ENCODE measurements at regions not wholly inside any gene's neighbourhood (a gene's known extent, or its start where the extent isn't known, plus 50 kb on each side); places are given as distances from the start of the nearest gene placed in this dataset.

DNA sequence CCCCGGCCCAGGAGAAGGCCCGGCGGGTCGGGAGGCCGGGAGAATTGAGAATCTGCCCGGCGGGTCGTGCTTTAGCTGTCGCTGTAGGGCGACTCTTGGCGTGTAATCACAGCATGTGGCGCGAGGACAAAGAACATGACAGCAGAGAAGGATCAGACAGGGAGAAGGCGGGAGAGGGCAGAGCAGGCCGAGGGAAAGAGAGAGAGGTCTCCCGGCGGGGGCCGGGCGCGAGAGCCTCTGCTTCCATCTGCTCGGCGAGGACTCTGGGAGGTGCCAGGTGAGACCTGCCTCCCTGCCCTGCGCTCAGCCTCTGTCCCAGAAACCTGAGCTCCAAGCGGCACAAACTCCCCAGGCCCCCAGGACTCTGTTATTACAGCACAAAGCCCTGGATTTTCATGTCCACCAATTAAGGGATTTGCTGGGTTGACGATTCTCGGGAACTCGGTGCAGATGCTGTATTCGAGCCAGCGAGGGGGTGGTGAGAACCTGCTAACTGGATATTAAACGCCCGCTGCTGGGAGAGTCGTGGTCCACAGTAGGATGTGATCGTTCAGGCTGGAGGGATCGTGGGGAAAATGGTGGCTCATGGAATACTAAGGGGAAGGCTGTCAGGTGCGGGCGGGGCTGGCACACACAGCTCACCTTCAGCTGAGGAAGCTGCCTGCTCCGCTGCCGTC, 172.0 kb upstream of the CIBAR2 start:
- Histone ChIP-seq H3K27me3 (ENCODE audit: control insufficient read depth in 3 of 3, insufficient read depth in 3 of 3, low read length in 2 of 3) (no peaks in the 10 kb centered on the region), H3K9ac (ENCODE audit: insufficient read depth in 1 of 2, low read length in 2 of 2) (no peak overlapping the region), H3K4me1 (ENCODE audit: control insufficient read depth in 5 of 5, insufficient read depth in 5 of 5, low read length in 5 of 5) (peaks cover 0 to 91% (median 29%) of the 10 kb centered on the region in 5 donors), H3K4me3 (no peak overlapping the region), H3K27ac (ENCODE audit: low read depth in 1 of 2, low read length in 1 of 2) (no peak overlapping the region), H3K36me3 (ENCODE audit: control insufficient read depth in 4 of 4, insufficient read depth in 4 of 4, low read length in 4 of 4) (no peaks in the 10 kb centered on the region), H3K9me3 (ENCODE audit: control insufficient read depth in 4 of 4, insufficient read depth in 3 of 4, low read length in 3 of 4) (no peaks in the 10 kb centered on the region)
- 82 to 91% methylated on average over 38 of the region's 38 CpGs for WGBS, 2 donors
- DNase-seq (peak; percentile 54 to 66 (median 61)), ATAC-seq (ENCODE audit: insufficient read depth, low FRiP score) (no peak)
- TF ChIP-seq, protein P1, sequence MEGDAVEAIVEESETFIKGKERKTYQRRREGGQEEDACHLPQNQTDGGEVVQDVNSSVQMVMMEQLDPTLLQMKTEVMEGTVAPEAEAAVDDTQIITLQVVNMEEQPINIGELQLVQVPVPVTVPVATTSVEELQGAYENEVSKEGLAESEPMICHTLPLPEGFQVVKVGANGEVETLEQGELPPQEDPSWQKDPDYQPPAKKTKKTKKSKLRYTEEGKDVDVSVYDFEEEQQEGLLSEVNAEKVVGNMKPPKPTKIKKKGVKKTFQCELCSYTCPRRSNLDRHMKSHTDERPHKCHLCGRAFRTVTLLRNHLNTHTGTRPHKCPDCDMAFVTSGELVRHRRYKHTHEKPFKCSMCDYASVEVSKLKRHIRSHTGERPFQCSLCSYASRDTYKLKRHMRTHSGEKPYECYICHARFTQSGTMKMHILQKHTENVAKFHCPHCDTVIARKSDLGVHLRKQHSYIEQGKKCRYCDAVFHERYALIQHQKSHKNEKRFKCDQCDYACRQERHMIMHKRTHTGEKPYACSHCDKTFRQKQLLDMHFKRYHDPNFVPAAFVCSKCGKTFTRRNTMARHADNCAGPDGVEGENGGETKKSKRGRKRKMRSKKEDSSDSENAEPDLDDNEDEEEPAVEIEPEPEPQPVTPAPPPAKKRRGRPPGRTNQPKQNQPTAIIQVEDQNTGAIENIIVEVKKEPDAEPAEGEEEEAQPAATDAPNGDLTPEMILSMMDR (IDR thresholded peaks at IDR 0.05; ENCODE audit: control extremely low read depth, extremely low read depth) = no peak

DNA sequence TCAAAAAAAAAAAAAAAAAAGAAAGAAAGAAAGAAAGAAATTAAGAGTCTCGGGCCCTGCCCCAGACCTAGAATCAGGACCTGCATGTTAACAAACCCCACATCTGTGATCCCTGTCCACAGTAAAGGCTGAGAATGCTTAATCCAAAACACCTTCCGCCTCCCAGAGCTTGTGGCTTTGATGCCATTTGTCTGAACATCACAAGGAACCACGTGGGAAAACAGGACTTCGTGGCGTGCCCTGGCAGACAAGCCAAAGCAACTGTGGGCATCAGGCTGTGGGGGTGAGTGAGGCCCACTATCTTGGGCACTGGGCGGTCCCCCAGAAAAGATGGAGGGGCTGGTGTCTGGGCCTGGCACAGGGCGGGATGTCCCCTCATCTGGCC, 173.4 kb upstream of the CIBAR2 start:
- Histone ChIP-seq H3K9me3 (ENCODE audit: control insufficient read depth in 4 of 4, insufficient read depth in 3 of 4, low read length in 3 of 4) (no peaks in the 10 kb centered on the region), H3K27ac (ENCODE audit: low read depth in 1 of 2, low read length in 1 of 2) (no peak overlapping the region), H3K4me3 (no peak overlapping the region), H3K27me3 (ENCODE audit: control insufficient read depth in 3 of 3, insufficient read depth in 3 of 3, low read length in 2 of 3) (no peaks in the 10 kb centered on the region), H3K9ac (ENCODE audit: insufficient read depth in 1 of 2, low read length in 2 of 2) (no peak overlapping the region), H3K4me1 (ENCODE audit: control insufficient read depth in 5 of 5, insufficient read depth in 5 of 5, low read length in 5 of 5) (peaks cover 0 to 91% (median 31%) of the 10 kb centered on the region in 5 donors), H3K36me3 (ENCODE audit: control insufficient read depth in 4 of 4, insufficient read depth in 4 of 4, low read length in 4 of 4) (no peaks in the 10 kb centered on the region)
- ATAC-seq (ENCODE audit: insufficient read depth, low FRiP score) (no peak), DNase-seq (no peak)
- 75 to 79% methylated on average over 7 of the region's 7 CpGs for WGBS, 2 donors
- TF ChIP-seq, protein P1 (IDR thresholded peaks at IDR 0.05; ENCODE audit: control extremely low read depth, extremely low read depth) = no peak

DNA sequence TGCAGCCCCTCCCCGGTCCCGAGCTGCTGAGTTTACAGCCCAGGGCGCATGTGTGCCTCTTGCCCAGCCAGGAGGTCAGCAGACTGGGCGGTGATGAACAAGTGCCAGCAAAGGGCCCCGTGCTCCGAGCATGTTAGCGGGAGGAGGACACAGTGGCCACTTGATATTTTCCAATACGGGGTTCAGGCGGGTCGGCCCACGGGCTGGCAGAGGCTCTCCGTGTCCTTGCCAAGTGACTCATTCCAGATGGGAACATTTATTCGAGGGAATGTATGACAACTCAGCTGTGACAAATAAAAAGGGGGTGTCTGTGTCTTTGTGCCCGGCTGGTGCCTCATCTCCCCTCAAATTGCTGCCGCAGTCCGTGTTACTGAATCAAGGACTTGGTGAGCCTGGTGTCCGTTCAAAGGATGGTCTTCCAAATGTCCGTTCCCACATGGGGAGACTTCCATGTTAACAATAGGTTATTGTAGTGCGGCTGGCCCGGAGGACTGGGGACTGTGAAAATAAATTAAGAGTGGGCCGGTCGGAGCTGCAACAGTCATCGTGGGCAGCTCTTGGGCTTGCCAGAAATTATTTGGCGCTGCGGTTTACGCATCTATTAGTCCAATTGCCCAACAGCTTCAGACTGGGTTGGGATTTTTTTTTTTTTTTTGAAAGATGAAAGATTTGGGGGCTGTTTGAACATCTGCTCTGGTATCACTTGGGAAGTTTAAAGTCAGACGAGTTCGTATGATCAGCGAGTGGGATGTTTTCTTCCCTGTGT, 174.0 kb upstream of the CIBAR2 start:
- no peak overlapping the region for H3K4me3 ChIP-seq
- DNase-seq (peak; percentile 69 to 88 (median 87)), ATAC-seq (ENCODE audit: insufficient read depth, low FRiP score) (no peak)
- TF ChIP-seq, protein P1 (IDR thresholded peaks at IDR 0.05; ENCODE audit: control extremely low read depth, extremely low read depth) = no peak
- peaks cover 0 to 91% (median 37%) of the 10 kb centered on the region in 5 donors for H3K4me1 ChIP-seq (ENCODE audit: control insufficient read depth in 5 of 5, insufficient read depth in 5 of 5, low read length in 5 of 5)
- no peaks in the 10 kb centered on the region for H3K9me3 ChIP-seq (ENCODE audit: control insufficient read depth in 4 of 4, insufficient read depth in 3 of 4, low read length in 3 of 4)
- no peak overlapping the region for H3K9ac ChIP-seq (ENCODE audit: insufficient read depth in 1 of 2, low read length in 2 of 2)
- 71 to 82% methylated on average over 29 of the region's 29 CpGs for WGBS, 2 donors
- H3K27me3 ChIP-seq (ENCODE audit: control insufficient read depth in 3 of 3, insufficient read depth in 3 of 3, low read length in 2 of 3) = no peaks in the 10 kb centered on the region
- no peaks in the 10 kb centered on the region for H3K36me3 ChIP-seq (ENCODE audit: control insufficient read depth in 4 of 4, insufficient read depth in 4 of 4, low read length in 4 of 4)
- no peak overlapping the region for H3K27ac ChIP-seq (ENCODE audit: low read depth in 1 of 2, low read length in 1 of 2)
